ENCODE measurements at regions not wholly inside any gene's neighbourhood (a gene's known extent, or its start where the extent isn't known, plus 50 kb on each side); places are given as distances from the start of the nearest gene placed in this dataset.

DNA sequence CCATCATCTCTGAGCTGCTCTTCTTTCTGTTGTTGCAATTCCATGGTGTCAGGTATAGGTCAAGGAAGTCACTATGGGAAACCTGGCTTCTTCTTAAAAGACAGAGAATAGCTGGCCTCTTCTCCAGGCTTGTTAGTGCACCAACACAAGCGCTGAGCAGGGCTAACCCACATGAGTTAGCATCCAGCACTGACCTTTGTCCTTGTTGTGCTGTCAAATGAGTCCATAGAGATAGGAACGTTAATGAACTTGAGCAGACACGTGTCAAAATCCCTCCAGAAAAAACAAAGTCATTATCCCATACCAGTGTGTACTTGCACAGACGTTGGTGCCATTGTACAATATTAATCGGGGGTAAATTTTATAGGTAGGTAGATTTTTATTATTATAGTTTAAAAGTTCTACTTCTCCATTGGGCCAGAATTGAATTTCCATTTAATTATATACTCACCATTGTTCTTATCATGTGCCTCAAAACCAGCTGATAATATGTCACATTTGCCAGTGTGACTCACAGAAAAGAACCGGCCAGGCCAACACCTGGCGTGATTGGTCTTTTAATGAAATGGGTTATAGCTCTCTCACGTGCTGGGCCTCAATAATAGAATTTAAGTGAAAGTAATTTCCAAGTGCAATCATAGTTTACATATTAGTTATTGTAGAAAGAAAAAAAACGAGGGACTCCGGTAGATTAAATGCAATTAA, 468.8 kb upstream of the MGMT start:
- DNase-seq = no peak

GRCh38 chr10:129004398-129004797, 462.6 kb upstream of the MGMT start:
- no peak for DNase-seq

DNA sequence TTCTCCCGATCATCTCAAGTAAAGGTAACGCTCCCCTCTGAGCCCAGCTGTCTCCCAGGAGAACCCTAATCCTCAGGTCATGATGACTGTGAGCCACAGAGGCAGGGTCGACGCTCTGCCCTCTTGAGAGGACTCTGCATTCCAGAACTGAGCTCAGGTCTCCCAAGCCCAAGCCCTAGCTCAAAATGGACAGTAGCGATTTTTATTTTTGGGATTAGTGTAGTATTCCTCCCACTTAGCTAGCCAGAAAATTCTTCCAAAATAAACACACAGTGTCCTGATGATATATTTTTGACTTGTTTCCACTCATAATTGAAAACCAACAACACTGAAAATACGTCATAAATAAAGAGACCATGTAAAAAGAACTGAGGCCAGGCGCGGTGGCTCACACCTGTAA, 462.0 kb upstream of the MGMT start:
- no peak for DNase-seq

DNA sequence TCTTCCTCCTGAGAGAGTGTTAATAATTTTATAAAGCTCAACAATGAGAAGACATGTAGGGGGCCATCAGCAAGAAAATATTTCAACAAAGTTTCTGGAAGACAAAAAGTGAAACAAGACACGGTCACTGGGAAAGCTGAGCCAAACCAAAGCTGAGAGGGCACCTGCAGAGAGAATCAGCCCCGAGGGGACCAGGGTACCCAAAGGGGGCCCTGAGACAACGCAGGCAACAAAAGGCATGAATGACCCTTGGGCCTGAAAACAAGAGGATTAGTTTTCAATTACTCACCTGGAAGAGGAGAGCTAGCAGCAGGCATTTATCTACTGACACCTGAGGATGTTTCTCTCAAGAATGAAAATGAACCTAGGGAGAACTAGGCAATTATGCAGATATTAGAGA, 461.2 kb upstream of the MGMT start:
- DNase-seq = no peak

DNA sequence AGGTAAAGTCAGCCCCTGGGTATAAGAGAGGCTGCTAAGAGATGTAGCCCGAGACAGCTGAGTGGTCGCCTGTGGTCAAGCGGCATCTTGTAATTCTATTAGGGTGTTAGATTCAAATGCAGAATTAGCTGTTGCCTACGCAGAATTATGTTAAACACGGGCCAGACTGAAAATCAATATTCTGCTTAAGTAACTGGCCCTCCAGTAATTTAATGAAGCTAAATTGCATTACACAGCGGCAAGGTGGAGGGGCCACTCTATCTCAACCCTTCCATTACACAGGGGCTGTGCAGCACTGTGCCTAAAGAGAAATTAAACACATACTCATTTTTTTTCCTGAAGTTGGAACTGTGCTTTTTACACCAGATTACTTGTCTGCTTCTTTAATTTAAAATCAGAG, 448.5 kb upstream of the MGMT start:
- no peak for DNase-seq

- no peak for DNase-seq
Measured at GRCh38 chr10:129020651-129021330, 446.2 kb upstream of the MGMT start.

- DNase-seq = peak in 1 of 2 donors; percentile 25
Measured at GRCh38 chr10:129021594-129022304, 445.3 kb upstream of the MGMT start.

DNA sequence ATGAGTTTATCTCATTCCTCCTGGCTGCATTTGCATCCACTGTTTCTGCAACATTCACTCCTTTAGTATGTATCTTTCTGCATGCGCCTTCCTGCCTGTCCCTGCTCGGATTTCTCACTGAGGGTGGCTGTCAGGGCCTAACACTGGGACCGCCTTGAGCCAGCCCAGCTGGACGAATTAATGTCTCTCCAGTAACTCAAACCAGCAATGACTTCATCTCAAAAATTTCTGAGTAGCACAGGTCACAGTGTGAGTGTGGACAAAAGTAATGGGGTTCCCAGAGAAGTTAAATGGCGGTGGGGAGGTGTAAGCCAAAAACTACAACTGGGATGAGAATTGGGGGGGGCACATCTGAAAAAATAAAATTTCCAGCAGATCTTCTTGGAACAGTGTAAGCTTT, 444.0 kb upstream of the MGMT start:
- DNase-seq = peak; percentile 35 to 39

- DNase-seq = no peak
Measured at GRCh38 chr10:129024046-129024445, 443.0 kb upstream of the MGMT start.

DNA sequence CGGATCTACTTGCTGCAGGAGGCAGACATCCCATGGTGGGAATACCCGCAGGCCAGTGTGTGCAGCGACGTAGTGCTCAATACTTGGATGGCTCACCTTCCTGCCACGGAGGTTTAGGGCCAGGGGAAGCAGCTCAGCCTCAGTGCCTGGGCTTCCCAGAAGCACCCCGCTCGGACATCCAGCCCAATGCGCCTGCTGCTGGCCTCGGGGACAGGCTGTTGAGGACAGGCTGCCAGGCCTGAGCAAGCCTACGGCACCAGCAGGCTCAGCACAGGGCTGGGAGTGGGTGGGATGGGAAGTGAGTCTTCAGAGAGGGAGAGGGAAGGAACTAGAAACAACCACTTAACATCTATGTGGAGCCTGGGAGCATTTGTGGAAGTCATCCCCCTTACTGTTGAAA, 441.3 kb upstream of the MGMT start:
- no peak for DNase-seq

DNA sequence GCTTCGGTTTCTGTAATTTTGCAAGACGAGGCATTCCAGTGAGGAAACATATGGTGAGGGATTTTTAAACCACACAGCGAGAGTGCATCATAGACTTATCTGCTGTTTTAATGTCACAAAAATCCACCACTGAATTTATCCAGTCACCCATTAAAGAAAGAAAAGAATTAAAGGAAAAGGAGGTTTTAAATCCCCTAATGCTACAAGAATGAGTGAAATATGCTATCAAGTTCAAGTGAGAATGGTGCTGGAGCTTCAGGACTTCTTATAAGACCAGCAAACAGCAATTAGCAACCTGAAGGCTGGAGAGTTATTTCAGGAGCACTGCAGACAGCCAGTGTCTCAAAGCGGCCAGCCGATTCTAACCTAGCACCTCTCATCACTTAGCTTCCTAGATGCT, 439.1 kb upstream of the MGMT start:
- DNase-seq = no peak

GRCh38 chr10:129028451-129028850, 438.6 kb upstream of the MGMT start:
- no peak for DNase-seq

- DNase-seq = no peak
Measured at GRCh38 chr10:129029051-129029450, 438.0 kb upstream of the MGMT start.

GRCh38 chr10:129029851-129030602, 437.0 kb upstream of the MGMT start:
- DNase-seq = no peak

GRCh38 chr10:129030603-129030895, 436.5 kb upstream of the MGMT start:
- no peak for DNase-seq

DNA sequence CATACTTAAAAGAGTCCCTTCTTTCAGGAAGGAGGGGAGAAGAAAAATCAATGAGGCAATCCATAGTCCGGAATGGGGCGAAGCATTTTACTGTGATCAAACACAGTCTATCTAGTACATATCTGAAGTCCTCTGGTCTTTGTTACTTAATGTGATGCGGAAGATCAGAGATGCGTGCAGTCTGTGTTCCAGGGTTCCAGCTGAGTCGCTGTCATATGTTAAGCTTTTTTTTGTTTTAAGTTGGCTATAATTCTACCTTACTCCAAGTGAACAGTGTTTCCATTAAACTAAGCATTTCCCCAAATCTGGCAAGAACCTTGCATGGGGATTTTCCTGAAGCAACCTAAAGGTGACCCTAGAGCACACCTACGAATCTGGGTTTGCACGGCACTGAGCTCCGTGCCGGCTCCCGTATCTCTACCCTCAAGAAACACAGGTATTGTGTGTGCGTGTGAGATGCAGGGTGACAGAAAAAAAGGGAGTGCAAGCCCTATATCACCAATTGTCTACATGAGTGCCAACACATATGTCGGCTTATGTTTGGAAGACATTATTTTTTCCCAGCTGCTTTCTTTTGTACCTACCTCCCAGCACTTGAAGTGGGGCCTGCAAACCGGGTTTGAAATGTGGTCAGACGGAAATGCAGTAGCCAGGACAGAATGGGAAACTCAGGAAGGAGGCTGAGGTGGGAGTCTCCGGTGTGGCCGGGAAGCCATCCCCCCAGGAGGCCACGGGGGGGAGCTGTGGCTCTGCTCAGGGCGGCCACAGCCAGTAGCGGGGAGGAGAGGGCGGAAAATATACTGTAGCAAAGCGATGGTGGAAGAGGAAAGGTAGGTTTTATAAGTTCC, 435.8 kb upstream of the MGMT start:
- DNase-seq = peak; percentile 32 to 45

- no peak for DNase-seq
Measured at GRCh38 chr10:129031844-129032150, 435.2 kb upstream of the MGMT start.

DNA sequence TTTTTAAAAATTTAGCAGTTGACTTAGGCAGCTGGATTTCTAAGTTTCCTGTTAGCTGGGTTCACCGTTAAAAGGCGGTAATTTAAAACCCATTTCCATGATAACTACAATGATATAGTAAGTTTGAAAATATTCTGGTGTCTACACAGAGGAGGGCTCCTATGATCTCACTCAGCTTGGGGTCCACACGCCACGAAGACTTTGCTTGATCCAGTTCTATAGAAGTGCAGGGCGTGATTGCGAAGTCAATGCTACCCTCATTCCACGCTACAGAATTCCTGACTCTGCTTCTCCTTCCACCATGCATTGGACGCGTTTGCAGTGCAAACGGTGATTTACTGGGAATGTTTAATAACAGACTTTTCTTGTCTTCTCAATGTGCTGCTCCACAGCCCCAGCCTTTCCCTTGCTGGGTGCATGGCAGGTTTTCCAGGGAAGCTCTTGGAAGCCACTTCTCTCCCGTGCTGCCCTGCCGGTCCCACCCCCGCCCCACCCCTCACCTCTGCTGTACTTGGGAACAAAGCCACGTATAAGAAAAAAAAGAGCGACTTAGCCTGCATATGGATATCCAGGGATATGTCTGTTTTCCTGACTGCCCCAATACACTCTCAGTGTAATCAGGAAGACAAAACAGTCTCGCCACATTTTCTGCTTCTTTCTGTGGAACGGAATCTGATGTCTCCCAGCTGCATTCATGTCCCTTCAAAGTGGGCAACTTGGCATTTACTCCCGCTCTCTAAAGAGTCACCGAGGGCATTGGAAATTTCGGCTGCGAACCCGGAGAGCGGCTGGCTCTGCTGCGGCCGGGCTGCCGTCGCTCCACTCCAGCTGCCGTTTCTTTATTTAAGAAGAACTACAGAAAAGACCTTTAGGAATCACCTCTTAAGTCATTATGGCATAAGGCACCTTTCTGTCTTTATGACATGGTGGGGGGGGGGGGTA, 434.4 kb upstream of the MGMT start:
- no peak for DNase-seq

- no peak for DNase-seq
Measured at GRCh38 chr10:129033340-129033739, 433.7 kb upstream of the MGMT start.

- no peak for DNase-seq
Measured at GRCh38 chr10:129033790-129034272, 433.2 kb upstream of the MGMT start.
